Glutamatergic neuron (in vitro differentiated cells): ENCODE measurements at regions not wholly inside any gene's neighbourhood (a gene's known extent, or its start where the extent isn't known, plus 50 kb on each side); places are given as distances from the start of the nearest gene placed in this dataset.
A peak's percentile ranks its signal among the peaks of the same experiment; 100 is the strongest.

ENCODE experiments used
- DNase-seq: peaks from one replicate; pipeline ENCODE4 v3.0.0; 2022
- H3K27ac Mint-ChIP-seq: one replicate; pipeline ENCODE4 v1.8.0; 2020; ENCODE audit warnings: mild to moderate bottlenecking, mixed read lengths, inconsistent platforms; ENCODE audit not compliant: unreplicated experiment
- H3K27me3 Mint-ChIP-seq: one replicate; pipeline ENCODE4 v1.8.0; 2020; ENCODE audit warnings: mild to moderate bottlenecking, moderate library complexity, mixed read lengths, inconsistent platforms; ENCODE audit not compliant: unreplicated experiment
- H3K36me3 Mint-ChIP-seq: one replicate; pipeline ENCODE4 v1.8.0; 2020; ENCODE audit warnings: mild to moderate bottlenecking, mixed read lengths, inconsistent platforms; ENCODE audit not compliant: unreplicated experiment
- H3K4me1 Mint-ChIP-seq: one replicate; pipeline ENCODE4 v1.8.0; 2020; ENCODE audit warnings: mild to moderate bottlenecking, low read depth, mixed read lengths, inconsistent platforms; ENCODE audit not compliant: unreplicated experiment
- H3K4me3 Mint-ChIP-seq: one replicate; pipeline ENCODE4 v1.8.0; 2020; ENCODE audit warnings: mild to moderate bottlenecking, mixed read lengths, inconsistent platforms; ENCODE audit not compliant: unreplicated experiment
- H3K9me3 Mint-ChIP-seq: one replicate; pipeline ENCODE4 v1.8.0; 2020; ENCODE audit warnings: mild to moderate bottlenecking, moderate library complexity, mixed read lengths, inconsistent platforms; ENCODE audit not compliant: unreplicated experiment
- TF ChIP-seq, protein P1 (sequence below): fragments of 200-600 bp; sonication (generic); IDR thresholded peaks from one replicate; pipeline ENCODE4 v1.5.0; 2021; ENCODE audit not compliant: partially characterized antibody, unreplicated experiment

DNA sequence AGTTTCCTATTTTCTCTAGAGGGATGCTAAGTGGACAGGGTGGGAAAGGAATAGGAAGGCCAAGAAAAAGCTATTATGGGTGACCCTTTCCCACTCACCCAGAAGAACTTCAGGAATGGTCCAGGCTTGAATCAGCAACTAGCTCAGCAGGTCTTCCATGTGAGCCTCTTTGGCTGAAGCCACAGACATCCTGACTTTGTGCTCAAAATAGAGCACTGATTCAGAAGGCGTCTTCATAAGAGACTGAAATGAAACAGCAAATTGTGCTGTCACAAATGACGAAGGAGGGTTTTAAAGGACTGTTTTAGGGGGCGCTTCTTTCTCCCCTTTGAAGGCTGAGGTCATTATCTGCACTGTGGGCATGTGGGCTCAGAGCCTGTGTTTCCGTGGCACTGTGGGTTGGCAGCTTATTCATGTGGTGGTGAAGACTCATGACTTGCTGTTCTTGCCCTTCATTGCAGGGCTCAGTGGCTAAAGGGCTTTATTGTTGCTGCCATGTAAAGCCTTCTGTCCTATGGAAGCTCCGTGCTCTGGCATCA is 65.8 kb upstream of the NFIL3 start:
- TF ChIP-seq, protein P1, sequence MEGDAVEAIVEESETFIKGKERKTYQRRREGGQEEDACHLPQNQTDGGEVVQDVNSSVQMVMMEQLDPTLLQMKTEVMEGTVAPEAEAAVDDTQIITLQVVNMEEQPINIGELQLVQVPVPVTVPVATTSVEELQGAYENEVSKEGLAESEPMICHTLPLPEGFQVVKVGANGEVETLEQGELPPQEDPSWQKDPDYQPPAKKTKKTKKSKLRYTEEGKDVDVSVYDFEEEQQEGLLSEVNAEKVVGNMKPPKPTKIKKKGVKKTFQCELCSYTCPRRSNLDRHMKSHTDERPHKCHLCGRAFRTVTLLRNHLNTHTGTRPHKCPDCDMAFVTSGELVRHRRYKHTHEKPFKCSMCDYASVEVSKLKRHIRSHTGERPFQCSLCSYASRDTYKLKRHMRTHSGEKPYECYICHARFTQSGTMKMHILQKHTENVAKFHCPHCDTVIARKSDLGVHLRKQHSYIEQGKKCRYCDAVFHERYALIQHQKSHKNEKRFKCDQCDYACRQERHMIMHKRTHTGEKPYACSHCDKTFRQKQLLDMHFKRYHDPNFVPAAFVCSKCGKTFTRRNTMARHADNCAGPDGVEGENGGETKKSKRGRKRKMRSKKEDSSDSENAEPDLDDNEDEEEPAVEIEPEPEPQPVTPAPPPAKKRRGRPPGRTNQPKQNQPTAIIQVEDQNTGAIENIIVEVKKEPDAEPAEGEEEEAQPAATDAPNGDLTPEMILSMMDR = no peak
- H3K27me3 Mint-ChIP-seq = peaks cover 2% of the 10 kb centered on the region
- peaks cover 17% of the 10 kb centered on the region for H3K4me1 Mint-ChIP-seq
- H3K4me3 Mint-ChIP-seq = no peak overlapping the region
- no peak overlapping the region for H3K27ac Mint-ChIP-seq
- no peaks in the 10 kb centered on the region for H3K36me3 Mint-ChIP-seq
- DNase-seq = no peak
- H3K9me3 Mint-ChIP-seq = peaks cover 1% of the 10 kb centered on the region

DNA sequence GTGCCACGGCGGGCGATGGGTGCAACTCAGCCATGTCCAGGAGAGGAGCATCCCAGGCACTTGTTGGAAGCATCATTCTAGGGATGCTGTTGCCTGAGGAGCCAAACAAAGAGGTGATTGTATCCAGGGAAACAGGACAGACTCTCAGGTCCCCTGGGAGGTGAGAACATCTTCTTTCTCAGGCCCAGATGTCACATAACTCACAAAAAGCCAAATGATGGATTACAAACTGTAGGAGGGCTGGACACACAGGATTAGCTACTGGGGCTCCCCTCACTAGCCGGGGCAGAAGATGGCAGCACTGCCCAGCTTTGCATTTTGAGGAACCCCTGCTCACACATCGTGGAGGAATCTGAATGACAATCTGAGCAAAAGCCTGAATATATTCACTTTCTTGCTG is 64.7 kb upstream of the NFIL3 start:
- peak overlapping the region; percentile 32 for H3K4me3 Mint-ChIP-seq
- DNase-seq = no peak
- peaks cover 1% of the 10 kb centered on the region for H3K9me3 Mint-ChIP-seq
- H3K36me3 Mint-ChIP-seq = no peaks in the 10 kb centered on the region
- peaks cover 2% of the 10 kb centered on the region for H3K27me3 Mint-ChIP-seq
- H3K27ac Mint-ChIP-seq = peak overlapping the region; percentile 87
- peaks cover 17% of the 10 kb centered on the region for H3K4me1 Mint-ChIP-seq
- TF ChIP-seq, protein P1 = no peak

DNA sequence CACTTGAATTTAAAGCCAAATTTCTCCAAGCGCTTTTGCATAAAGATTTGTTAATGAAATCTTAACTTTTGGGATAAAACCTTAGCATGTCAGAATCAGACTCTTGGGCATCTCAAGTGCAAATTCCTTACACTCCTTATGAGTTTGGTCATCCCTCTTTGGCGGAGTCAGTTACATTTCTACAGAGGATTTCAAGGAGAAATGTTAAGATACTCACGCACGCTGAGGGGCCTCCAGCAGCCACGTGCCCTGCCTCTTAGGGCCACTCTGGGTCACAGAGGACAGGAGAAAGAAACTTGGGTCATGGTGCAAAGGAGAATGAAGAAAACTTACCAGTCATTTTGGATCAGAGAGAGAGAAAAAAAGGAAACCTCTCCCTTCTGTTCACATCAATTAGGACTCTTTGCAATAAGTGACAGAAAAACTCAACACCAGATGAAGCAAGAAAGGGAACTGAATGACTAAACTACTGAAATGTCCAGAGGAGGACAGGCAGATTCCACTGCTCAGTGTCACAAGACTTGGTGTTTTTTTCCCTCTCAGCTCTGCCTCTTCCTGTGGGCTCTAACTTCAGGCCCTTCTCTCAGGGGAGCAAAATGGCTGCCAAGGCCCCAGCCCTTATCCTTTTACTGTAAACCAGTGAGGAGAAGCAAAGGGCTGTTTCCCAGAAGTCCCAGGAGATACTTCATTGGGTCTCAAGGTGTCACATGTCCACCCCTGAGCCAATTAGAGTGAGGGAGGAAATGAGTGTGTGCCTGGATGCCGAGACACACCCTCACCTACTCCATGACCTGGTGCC is 63.3 kb upstream of the NFIL3 start:
- TF ChIP-seq, protein P1 = no peak
- Mint-ChIP-seq H3K4me1 (peaks cover 17% of the 10 kb centered on the region), H3K4me3 (no peak overlapping the region), H3K36me3 (no peaks in the 10 kb centered on the region), H3K27me3 (peaks cover 2% of the 10 kb centered on the region), H3K9me3 (peaks cover 1% of the 10 kb centered on the region), H3K27ac (no peak overlapping the region)
- no peak for DNase-seq

DNA sequence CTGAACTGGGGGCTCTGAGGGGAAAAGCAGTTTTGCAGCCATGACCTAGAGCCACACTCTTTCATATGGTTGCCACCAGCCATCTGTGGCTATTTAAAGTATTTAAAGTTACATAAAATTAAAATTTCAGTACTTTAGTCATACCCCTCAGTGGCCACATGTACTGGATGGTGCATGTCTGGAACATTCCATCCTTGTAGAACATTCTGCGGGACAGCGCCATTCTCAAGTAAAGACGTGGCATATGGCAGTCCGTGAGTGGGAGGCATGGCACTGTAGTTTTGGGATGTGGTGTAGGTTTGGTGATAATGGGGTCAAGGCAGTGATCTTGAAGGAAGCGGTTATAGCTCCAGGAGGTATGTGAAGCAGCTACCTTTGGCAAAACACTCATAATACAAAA is 61.4 kb upstream of the NFIL3 start:
- peaks cover 1% of the 10 kb centered on the region for H3K9me3 Mint-ChIP-seq
- peaks cover 17% of the 10 kb centered on the region for H3K4me1 Mint-ChIP-seq
- H3K36me3 Mint-ChIP-seq = no peaks in the 10 kb centered on the region
- TF ChIP-seq, protein P1 = no peak
- H3K4me3 Mint-ChIP-seq = no peak overlapping the region
- peaks cover 2% of the 10 kb centered on the region for H3K27me3 Mint-ChIP-seq
- DNase-seq = no peak
- H3K27ac Mint-ChIP-seq = no peak overlapping the region

DNA sequence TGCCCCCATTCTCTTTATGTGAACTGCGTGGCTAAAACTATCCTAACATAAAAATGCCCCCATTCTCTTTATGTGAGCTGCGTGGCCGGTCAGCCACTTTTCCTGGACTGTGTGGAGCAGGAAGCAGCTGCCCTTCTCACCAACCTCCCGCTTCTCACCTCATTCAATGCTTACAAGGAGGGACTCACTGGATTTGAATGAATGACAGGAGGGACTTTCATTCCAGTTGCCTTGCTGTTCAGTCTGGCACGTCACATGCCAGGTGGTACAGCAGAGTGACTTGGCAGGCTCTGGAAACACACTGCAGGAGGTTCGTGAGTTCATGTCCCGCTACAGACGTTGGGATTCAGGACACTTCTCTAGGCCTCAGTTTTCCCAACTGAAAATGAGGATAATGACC is 60.2 kb upstream of the NFIL3 start:
- Mint-ChIP-seq H3K27ac (no peak overlapping the region), H3K4me3 (no peak overlapping the region), H3K4me1 (peaks cover 11% of the 10 kb centered on the region), H3K36me3 (no peaks in the 10 kb centered on the region), H3K9me3 (no peaks in the 10 kb centered on the region), H3K27me3 (peaks cover 2% of the 10 kb centered on the region)
- DNase-seq = no peak
- TF ChIP-seq, protein P1 = no peak
